ENCODE measurements at regions not wholly inside any gene's neighbourhood (a gene's known extent, or its start where the extent isn't known, plus 50 kb on each side); places are given as distances from the start of the nearest gene placed in this dataset.

DNA sequence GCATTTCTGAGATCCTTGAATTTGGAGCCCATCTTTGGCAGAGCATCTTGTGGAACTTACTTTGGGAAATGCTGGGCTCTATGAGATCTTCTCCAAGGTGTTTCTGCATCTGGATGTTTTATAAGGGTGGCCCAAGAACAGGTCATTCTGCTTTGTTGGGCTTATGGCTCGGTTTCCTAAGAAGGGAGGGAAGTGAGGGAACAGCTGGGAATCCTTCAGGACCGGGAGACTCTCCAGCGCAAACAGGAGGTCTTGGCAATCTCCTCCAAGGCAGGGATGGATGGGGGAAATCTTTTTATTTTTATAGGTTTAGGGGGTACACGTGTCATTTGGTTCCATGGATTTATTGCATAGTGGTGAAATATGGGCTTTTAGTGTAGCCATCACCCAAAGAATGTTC is 54.7 kb downstream of the IRX3 start:
- Histone ChIP-seq H3K27ac (ENCODE audit: low read depth in 1 of 2, low read length in 1 of 2) (no peak overlapping the region), H3K9me3 (ENCODE audit: control insufficient read depth in 4 of 4, insufficient read depth in 3 of 4, low read length in 3 of 4) (peaks cover 0 to 3% (median under 1%) of the 10 kb centered on the region in 4 donors), H3K4me1 (ENCODE audit: control insufficient read depth in 5 of 5, insufficient read depth in 5 of 5, low read length in 5 of 5) (peaks cover 0 to 2% (median 0%) of the 10 kb centered on the region in 5 donors), H3K9ac (ENCODE audit: insufficient read depth in 1 of 2, low read length in 2 of 2) (no peak overlapping the region), H3K4me3 (no peak overlapping the region), H3K27me3 (ENCODE audit: control insufficient read depth in 3 of 3, insufficient read depth in 3 of 3, low read length in 2 of 3) (peaks cover 0 to 3% (median 0%) of the 10 kb centered on the region in 3 donors), H3K36me3 (ENCODE audit: control insufficient read depth in 4 of 4, insufficient read depth in 4 of 4, low read length in 4 of 4) (no peaks in the 10 kb centered on the region)
- ATAC-seq (ENCODE audit: insufficient read depth, low FRiP score): no peak
- WGBS, 2 donors: 78 to 84% methylated on average over 4 of the region's 4 CpGs
- TF ChIP-seq, protein P1, sequence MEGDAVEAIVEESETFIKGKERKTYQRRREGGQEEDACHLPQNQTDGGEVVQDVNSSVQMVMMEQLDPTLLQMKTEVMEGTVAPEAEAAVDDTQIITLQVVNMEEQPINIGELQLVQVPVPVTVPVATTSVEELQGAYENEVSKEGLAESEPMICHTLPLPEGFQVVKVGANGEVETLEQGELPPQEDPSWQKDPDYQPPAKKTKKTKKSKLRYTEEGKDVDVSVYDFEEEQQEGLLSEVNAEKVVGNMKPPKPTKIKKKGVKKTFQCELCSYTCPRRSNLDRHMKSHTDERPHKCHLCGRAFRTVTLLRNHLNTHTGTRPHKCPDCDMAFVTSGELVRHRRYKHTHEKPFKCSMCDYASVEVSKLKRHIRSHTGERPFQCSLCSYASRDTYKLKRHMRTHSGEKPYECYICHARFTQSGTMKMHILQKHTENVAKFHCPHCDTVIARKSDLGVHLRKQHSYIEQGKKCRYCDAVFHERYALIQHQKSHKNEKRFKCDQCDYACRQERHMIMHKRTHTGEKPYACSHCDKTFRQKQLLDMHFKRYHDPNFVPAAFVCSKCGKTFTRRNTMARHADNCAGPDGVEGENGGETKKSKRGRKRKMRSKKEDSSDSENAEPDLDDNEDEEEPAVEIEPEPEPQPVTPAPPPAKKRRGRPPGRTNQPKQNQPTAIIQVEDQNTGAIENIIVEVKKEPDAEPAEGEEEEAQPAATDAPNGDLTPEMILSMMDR (IDR thresholded peaks at IDR 0.05; ENCODE audit: control extremely low read depth, extremely low read depth): no peak
- no peak for DNase-seq

GRCh38 chr16:54231336-54231735 is 55.3 kb downstream of the IRX3 start:
- TF ChIP-seq, protein P1 (IDR thresholded peaks at IDR 0.05; ENCODE audit: control extremely low read depth, extremely low read depth): no peak
- peaks cover 0 to 3% (median under 1%) of the 10 kb centered on the region in 3 donors for H3K27me3 ChIP-seq (ENCODE audit: control insufficient read depth in 3 of 3, insufficient read depth in 3 of 3, low read length in 2 of 3)
- H3K36me3 ChIP-seq (ENCODE audit: control insufficient read depth in 4 of 4, insufficient read depth in 4 of 4, low read length in 4 of 4): no peaks in the 10 kb centered on the region
- 49 to 63% methylated on average over 1 of the region's 1 CpG for WGBS, 2 donors
- H3K9me3 ChIP-seq (ENCODE audit: control insufficient read depth in 4 of 4, insufficient read depth in 3 of 4, low read length in 3 of 4): peaks cover 0 to 3% (median under 1%) of the 10 kb centered on the region in 4 donors
- ATAC-seq (ENCODE audit: insufficient read depth, low FRiP score): no peak
- no peak overlapping the region for H3K9ac ChIP-seq (ENCODE audit: insufficient read depth in 1 of 2, low read length in 2 of 2)
- no peak for DNase-seq
- no peak overlapping the region for H3K27ac ChIP-seq (ENCODE audit: low read depth in 1 of 2, low read length in 1 of 2)
- H3K4me3 ChIP-seq: no peak overlapping the region
- H3K4me1 ChIP-seq (ENCODE audit: control insufficient read depth in 5 of 5, insufficient read depth in 5 of 5, low read length in 5 of 5): peaks cover 0 to 2% (median 0%) of the 10 kb centered on the region in 5 donors

GRCh38 chr16:54228325-54228724 is 58.3 kb downstream of the IRX3 start:
- ATAC-seq (ENCODE audit: insufficient read depth, low FRiP score) (no peak), DNase-seq (no peak)
- Histone ChIP-seq H3K9ac (ENCODE audit: insufficient read depth in 1 of 2, low read length in 2 of 2) (no peak overlapping the region), H3K27me3 (ENCODE audit: control insufficient read depth in 3 of 3, insufficient read depth in 3 of 3, low read length in 2 of 3) (peaks cover 0 to 6% (median 3%) of the 10 kb centered on the region in 3 donors), H3K4me3 (no peak overlapping the region), H3K4me1 (ENCODE audit: control insufficient read depth in 5 of 5, insufficient read depth in 5 of 5, low read length in 5 of 5) (no peaks in the 10 kb centered on the region), H3K27ac (ENCODE audit: low read depth in 1 of 2, low read length in 1 of 2) (no peak overlapping the region), H3K36me3 (ENCODE audit: control insufficient read depth in 4 of 4, insufficient read depth in 4 of 4, low read length in 4 of 4) (no peaks in the 10 kb centered on the region), H3K9me3 (ENCODE audit: control insufficient read depth in 4 of 4, insufficient read depth in 3 of 4, low read length in 3 of 4) (peaks cover 0 to 3% (median under 1%) of the 10 kb centered on the region in 4 donors)
- TF ChIP-seq, protein P1 (IDR thresholded peaks at IDR 0.05; ENCODE audit: control extremely low read depth, extremely low read depth): no peak
- 97% methylated on average over 3 of the region's 3 CpGs for WGBS, 2 donors
